ENCODE measurements at regions not wholly inside any gene's neighbourhood (a gene's known extent, or its start where the extent isn't known, plus 50 kb on each side); places are given as distances from the start of the nearest gene placed in this dataset.
"Not testable (repeated sequence)": the region's sequence is repeated elsewhere in the genome, so short reads cannot be mapped to it uniquely, and the experiment has no call there.

GRCh38 chr14:37819155-37820015 is 224.0 kb downstream of the TTC6 start:
- TF ChIP-seq, protein P1, sequence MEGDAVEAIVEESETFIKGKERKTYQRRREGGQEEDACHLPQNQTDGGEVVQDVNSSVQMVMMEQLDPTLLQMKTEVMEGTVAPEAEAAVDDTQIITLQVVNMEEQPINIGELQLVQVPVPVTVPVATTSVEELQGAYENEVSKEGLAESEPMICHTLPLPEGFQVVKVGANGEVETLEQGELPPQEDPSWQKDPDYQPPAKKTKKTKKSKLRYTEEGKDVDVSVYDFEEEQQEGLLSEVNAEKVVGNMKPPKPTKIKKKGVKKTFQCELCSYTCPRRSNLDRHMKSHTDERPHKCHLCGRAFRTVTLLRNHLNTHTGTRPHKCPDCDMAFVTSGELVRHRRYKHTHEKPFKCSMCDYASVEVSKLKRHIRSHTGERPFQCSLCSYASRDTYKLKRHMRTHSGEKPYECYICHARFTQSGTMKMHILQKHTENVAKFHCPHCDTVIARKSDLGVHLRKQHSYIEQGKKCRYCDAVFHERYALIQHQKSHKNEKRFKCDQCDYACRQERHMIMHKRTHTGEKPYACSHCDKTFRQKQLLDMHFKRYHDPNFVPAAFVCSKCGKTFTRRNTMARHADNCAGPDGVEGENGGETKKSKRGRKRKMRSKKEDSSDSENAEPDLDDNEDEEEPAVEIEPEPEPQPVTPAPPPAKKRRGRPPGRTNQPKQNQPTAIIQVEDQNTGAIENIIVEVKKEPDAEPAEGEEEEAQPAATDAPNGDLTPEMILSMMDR (IDR thresholded peaks at IDR 0.05; ENCODE audit: low read depth, low read length) = no peak
- H3K4me3 ChIP-seq (ENCODE audit: low read depth, low read length) = no peak overlapping the region
- no peaks in the 10 kb centered on the region for H3K9me3 ChIP-seq (ENCODE audit: control insufficient read depth, insufficient read depth, low read length)
- H3K27ac ChIP-seq (ENCODE audit: low read depth, low read length) = no peak overlapping the region
- no peaks in the 10 kb centered on the region for H3K27me3 ChIP-seq (ENCODE audit: control insufficient read depth, insufficient read depth, low read length)
- ChIA-PET POLR2A (no interaction called here), CTCF (no interaction called here)
- no peak for DNase-seq (ENCODE audit: low read depth, low spot score)

DNA sequence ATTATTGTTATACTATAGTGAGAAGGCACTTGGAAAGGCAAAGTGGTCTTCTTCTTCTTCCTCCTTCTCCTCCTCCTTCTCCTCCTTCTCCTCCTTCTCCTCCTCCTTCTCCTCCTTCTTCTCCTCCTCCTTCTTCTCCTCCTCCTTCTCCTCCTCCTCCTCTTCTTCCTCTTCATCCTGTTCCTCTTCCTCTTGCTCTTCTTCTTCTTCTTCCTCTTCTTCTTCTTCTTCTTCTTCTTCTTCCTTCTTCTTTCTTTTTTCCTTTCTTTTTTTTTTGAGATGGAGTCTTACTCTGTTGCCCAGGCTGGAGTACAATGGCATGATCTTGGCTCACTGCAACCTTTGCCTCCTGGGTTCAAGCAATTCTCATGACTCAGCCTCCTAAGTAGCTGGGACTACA is 225.4 kb downstream of the TTC6 start:
- DNase-seq (ENCODE audit: low read depth, low spot score); POLR2A ChIA-PET; H3K27ac ChIP-seq (ENCODE audit: low read depth, low read length): not testable (repeated sequence)

GRCh38 chr14:37824939-37825712 is 229.7 kb downstream of the TTC6 start:
- POLR2A ChIA-PET = no interaction called here
- CTCF ChIA-PET = interaction anchor here (0.6 kb wide), 1 partner anchor 79 kb away, joined by 13 read pairs; no protein-coding TSS in a partner anchor
- Histone ChIP-seq H3K27me3 (ENCODE audit: control insufficient read depth, insufficient read depth, low read length) (no peaks in the 10 kb centered on the region), H3K27ac (ENCODE audit: low read depth, low read length) (no peak overlapping the region), H3K4me3 (ENCODE audit: low read depth, low read length) (no peak overlapping the region), H3K9me3 (ENCODE audit: control insufficient read depth, insufficient read depth, low read length) (no peaks in the 10 kb centered on the region)
- DNase-seq (ENCODE audit: low read depth, low spot score) = no peak
- TF ChIP-seq, protein P1 (IDR thresholded peaks at IDR 0.05; ENCODE audit: low read depth, low read length) = no peak

More for the DNA sequence above, 225.4 kb downstream of the TTC6 start:
- CTCF ChIA-PET; H3K9me3 ChIP-seq (ENCODE audit: control insufficient read depth, insufficient read depth, low read length); H3K4me3 ChIP-seq (ENCODE audit: low read depth, low read length); H3K27me3 ChIP-seq (ENCODE audit: control insufficient read depth, insufficient read depth, low read length): not testable (repeated sequence)

DNA sequence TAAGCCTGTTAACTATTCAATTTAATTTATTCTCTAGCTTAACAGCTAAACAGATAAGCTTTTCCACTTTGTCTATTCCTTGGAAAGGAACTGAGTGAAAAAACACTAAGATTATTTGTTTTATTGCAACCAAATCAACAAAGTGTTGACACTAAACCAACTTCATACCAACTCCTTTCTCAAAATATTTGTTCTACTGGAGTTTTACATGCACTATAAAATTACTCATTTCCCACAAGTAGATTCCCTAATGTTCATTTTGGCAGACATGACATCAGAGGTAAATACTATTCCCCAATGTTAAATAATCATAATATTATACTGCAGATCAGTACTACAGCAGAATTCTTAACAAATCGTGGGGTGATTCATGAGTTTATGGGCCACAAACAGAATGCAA is 231.4 kb downstream of the TTC6 start:
- H3K4me3 ChIP-seq (ENCODE audit: low read depth, low read length) = no peak overlapping the region
- TF ChIP-seq, protein P1 (IDR thresholded peaks at IDR 0.05; ENCODE audit: low read depth, low read length) = no peak
- no peak overlapping the region for H3K27ac ChIP-seq (ENCODE audit: low read depth, low read length)
- DNase-seq (ENCODE audit: low read depth, low spot score) = no peak
- CTCF ChIA-PET = interaction anchor here (0.5 to 1.0 kb wide), 3 partner anchors 48 to 204 kb away, joined by 3 read pairs; no protein-coding TSS in a partner anchor
- POLR2A ChIA-PET = no interaction called here
- H3K27me3 ChIP-seq (ENCODE audit: control insufficient read depth, insufficient read depth, low read length) = no peaks in the 10 kb centered on the region
- H3K9me3 ChIP-seq (ENCODE audit: control insufficient read depth, insufficient read depth, low read length) = no peaks in the 10 kb centered on the region

GRCh38 chr14:37830271-37830670 is 234.8 kb downstream of the TTC6 start:
- Histone ChIP-seq H3K9me3 (ENCODE audit: control insufficient read depth, insufficient read depth, low read length) (peaks cover 3% of the 10 kb centered on the region; the same call in 1 of the 2 replicates), H3K27me3 (ENCODE audit: control insufficient read depth, insufficient read depth, low read length) (no peaks in the 10 kb centered on the region), H3K4me3 (ENCODE audit: low read depth, low read length) (no peak overlapping the region), H3K27ac (ENCODE audit: low read depth, low read length) (no peak overlapping the region)
- POLR2A ChIA-PET = no interaction called here
- no peak for DNase-seq (ENCODE audit: low read depth, low spot score)
- TF ChIP-seq, protein P1 (IDR thresholded peaks at IDR 0.05; ENCODE audit: low read depth, low read length) = no peak
- CTCF ChIA-PET = no interaction called here

Measured in AG04450 (cell line).